Natural killer cell (primary cell): ENCODE measurements at regions not wholly inside any gene's neighbourhood (a gene's known extent, or its start where the extent isn't known, plus 50 kb on each side); places are given as distances from the start of the nearest gene placed in this dataset.

Experiments used
- ATAC-seq, 3 donors: fragments of 150-1000 bp in 2 of 3; fragments of 200-7000 bp in 1 of 3; cut with Tn5 transposase; 1 replicate in 1 of 3; 2 replicates in 2 of 3; pipeline ENCODE4 v1.10.0; 2021; ENCODE audit warnings: mild to moderate bottlenecking in 2 of 3, moderate library complexity in 2 of 3
- DNase-seq, 2 donors: peaks; one replicate each; pipeline versions ENCODE4 v3.0.0 to v3.0.0-alpha.2; 2013 to 2021; ENCODE audit warnings: mixed read lengths in 1 of 2
- H3K27ac ChIP-seq: one replicate; pipeline ENCODE4 v1.5.1; 2013; ENCODE audit warnings: mild to moderate bottlenecking, low read length
- H3K27me3 ChIP-seq: one replicate; pipeline ENCODE4 v1.6.1; 2013; ENCODE audit warnings: low read length; ENCODE audit not compliant: control insufficient read depth, insufficient read depth
- H3K36me3 ChIP-seq: one replicate; pipeline ENCODE4 v1.6.1; 2013; ENCODE audit warnings: low read length; ENCODE audit not compliant: control insufficient read depth, insufficient read depth
- H3K4me1 ChIP-seq: one replicate; pipeline ENCODE4 v1.6.1; 2013; ENCODE audit warnings: low read length; ENCODE audit not compliant: control insufficient read depth, insufficient read depth
- H3K4me3 ChIP-seq: one replicate; pipeline ENCODE4 v1.5.1; 2013; ENCODE audit warnings: low read length
- H3K9me3 ChIP-seq: one replicate; pipeline ENCODE4 v1.6.1; 2013; ENCODE audit warnings: low read length; ENCODE audit not compliant: control insufficient read depth, insufficient read depth
- H3K27ac Mint-ChIP-seq, 2 donors: one replicate each; pipeline ENCODE4 v1.8.0; 2022; ENCODE audit warnings: mild to moderate bottlenecking in 2 of 2, mixed read lengths in 2 of 2, moderate library complexity in 1 of 2
- H3K27me3 Mint-ChIP-seq, 2 donors: one replicate each; pipeline ENCODE4 v1.8.0; 2022; ENCODE audit warnings: low read depth in 2 of 2, mixed read lengths in 2 of 2
- H3K36me3 Mint-ChIP-seq: one replicate; pipeline ENCODE4 v1.8.0; 2022; ENCODE audit warnings: mixed read lengths
- H3K4me1 Mint-ChIP-seq, 2 donors: one replicate each; pipeline ENCODE4 v1.8.0; 2022; ENCODE audit warnings: mixed read lengths in 2 of 2
- H3K4me3 Mint-ChIP-seq: one replicate; pipeline ENCODE4 v1.8.0; 2022; ENCODE audit warnings: mild to moderate bottlenecking, moderate library complexity, mixed read lengths
- H3K9me3 Mint-ChIP-seq, 2 donors: one replicate each; pipeline ENCODE4 v1.8.0; 2022; ENCODE audit warnings: mixed read lengths in 2 of 2
- WGBS: methylation state at CpG from one replicate; pipeline ENCODE4 v1.1.7; 2013; ENCODE audit warnings: missing lambda C conversion rate; ENCODE audit not compliant: insufficient coverage; 5-methylcytosine and 5-hydroxymethylcytosine counted together
- intact Hi-C: fragments of 100-400 bp; cut with micrococcal nuclease; formaldehyde crosslinking; loops from one replicate; pipeline ENCODE4 v1.14.2; 2022
- TF ChIP-seq, protein P1 (sequence below): fragments of 200-600 bp; IDR thresholded peaks from one replicate; pipeline ENCODE4 v1.8.0; 2022; ENCODE audit warnings: antibody characterized with exemption

- Mint-ChIP-seq H3K36me3 (peaks cover 8% of the 10 kb centered on the region), H3K27me3 (no peaks in the 10 kb centered on the region), H3K9me3 (peaks cover 16 to 18% of the 10 kb centered on the region in 2 donors), H3K4me1 (no peaks in the 10 kb centered on the region), H3K27ac (no peak overlapping the region), H3K4me3 (no peak overlapping the region)
- Histone ChIP-seq H3K4me3 (no peak overlapping the region), H3K36me3 (no peaks in the 10 kb centered on the region), H3K27ac (no peak overlapping the region), H3K4me1 (no peaks in the 10 kb centered on the region), H3K27me3 (no peaks in the 10 kb centered on the region), H3K9me3 (no peaks in the 10 kb centered on the region)
- intact Hi-C loops: no loop called here
- no peak for DNase-seq
- ATAC-seq: no peak
- WGBS: 95% methylated on average over 2 of the region's 2 CpGs
- TF ChIP-seq, protein P1, sequence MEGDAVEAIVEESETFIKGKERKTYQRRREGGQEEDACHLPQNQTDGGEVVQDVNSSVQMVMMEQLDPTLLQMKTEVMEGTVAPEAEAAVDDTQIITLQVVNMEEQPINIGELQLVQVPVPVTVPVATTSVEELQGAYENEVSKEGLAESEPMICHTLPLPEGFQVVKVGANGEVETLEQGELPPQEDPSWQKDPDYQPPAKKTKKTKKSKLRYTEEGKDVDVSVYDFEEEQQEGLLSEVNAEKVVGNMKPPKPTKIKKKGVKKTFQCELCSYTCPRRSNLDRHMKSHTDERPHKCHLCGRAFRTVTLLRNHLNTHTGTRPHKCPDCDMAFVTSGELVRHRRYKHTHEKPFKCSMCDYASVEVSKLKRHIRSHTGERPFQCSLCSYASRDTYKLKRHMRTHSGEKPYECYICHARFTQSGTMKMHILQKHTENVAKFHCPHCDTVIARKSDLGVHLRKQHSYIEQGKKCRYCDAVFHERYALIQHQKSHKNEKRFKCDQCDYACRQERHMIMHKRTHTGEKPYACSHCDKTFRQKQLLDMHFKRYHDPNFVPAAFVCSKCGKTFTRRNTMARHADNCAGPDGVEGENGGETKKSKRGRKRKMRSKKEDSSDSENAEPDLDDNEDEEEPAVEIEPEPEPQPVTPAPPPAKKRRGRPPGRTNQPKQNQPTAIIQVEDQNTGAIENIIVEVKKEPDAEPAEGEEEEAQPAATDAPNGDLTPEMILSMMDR: no peak
Observed at GRCh38 chr10:55351431-55351830, 550.4 kb upstream of the PCDH15 start.

DNA sequence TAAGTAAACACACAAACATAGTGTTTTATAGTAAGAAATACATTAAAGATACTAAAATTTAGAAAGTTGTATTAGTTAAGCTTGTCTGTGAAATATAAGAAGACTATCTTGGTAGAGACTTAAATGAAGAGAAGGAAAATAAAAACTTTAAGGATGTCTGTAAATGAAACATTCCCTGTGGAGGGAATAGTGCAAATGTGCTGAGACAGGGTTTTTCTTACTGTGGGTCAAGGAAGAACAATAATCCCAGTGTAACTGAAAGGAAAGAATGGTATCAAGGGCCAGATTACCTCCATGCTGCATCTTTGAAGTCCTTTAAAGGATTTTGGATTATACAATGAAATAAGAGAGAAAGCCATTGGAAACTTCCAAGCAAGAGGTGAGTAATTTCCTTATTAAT, 547.5 kb upstream of the PCDH15 start:
- Histone ChIP-seq H3K4me1 (no peaks in the 10 kb centered on the region), H3K4me3 (no peak overlapping the region), H3K27me3 (no peaks in the 10 kb centered on the region), H3K27ac (no peak overlapping the region), H3K36me3 (no peaks in the 10 kb centered on the region), H3K9me3 (no peaks in the 10 kb centered on the region)
- Mint-ChIP-seq H3K9me3 (peaks cover 18 to 26% of the 10 kb centered on the region in 2 donors), H3K4me3 (no peak overlapping the region), H3K36me3 (peaks cover under 1% of the 10 kb centered on the region), H3K27ac (no peak overlapping the region), H3K27me3 (no peaks in the 10 kb centered on the region), H3K4me1 (no peaks in the 10 kb centered on the region)
- DNase-seq: no peak
- no peak for ATAC-seq
- TF ChIP-seq, protein P1: no peak
- intact Hi-C loops: no loop called here

GRCh38 chr10:55330486-55330885, 529.5 kb upstream of the PCDH15 start:
- whole genome bisulfite sequencing: no CpG with 5 or more reads among the region's 1 CpG
- H3K4me1 Mint-ChIP-seq: no peaks in the 10 kb centered on the region
- no peak for ATAC-seq

DNA sequence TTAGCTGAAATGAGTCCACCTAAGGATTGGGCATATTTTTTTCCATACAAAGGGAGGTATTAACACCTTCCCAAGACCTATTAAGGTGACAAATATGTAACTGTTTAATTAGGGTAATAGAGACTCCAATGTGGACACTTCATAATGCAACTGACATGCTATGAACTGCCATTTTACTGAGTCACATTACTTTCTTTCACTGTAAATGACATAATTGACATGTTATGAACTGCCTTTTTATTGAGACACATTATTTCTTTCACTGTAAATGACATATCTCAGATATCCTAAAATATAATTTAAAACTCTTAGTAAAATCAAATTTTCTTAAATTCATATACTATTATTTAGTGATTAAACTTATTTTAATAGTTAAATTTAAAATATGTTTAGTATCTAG, 528.8 kb upstream of the PCDH15 start:
- H3K4me1 Mint-ChIP-seq: no peaks in the 10 kb centered on the region

More at GRCh38 chr10:55330486-55330885, 529.5 kb upstream of the PCDH15 start:
- Histone ChIP-seq H3K36me3 (no peaks in the 10 kb centered on the region), H3K4me1 (no peaks in the 10 kb centered on the region), H3K4me3 (no peak overlapping the region), H3K9me3 (no peaks in the 10 kb centered on the region), H3K27me3 (no peaks in the 10 kb centered on the region), H3K27ac (no peak overlapping the region)
- TF ChIP-seq, protein P1: no peak
- no peak for DNase-seq
- Mint-ChIP-seq H3K36me3 (no peaks in the 10 kb centered on the region), H3K4me3 (no peak overlapping the region), H3K27me3 (no peaks in the 10 kb centered on the region), H3K27ac (no peak overlapping the region), H3K9me3 (peaks cover 10 to 12% of the 10 kb centered on the region in 2 donors)
- intact Hi-C loops: no loop called here

More for the DNA sequence above, 528.8 kb upstream of the PCDH15 start:
- H3K4me3 ChIP-seq: no peak overlapping the region
- Mint-ChIP-seq H3K27ac (no peak overlapping the region), H3K27me3 (no peaks in the 10 kb centered on the region), H3K9me3 (peaks cover 9 to 13% of the 10 kb centered on the region in 2 donors), H3K4me3 (no peak overlapping the region), H3K36me3 (no peaks in the 10 kb centered on the region)
- DNase-seq (no peak), ATAC-seq (no peak)
- no peaks in the 10 kb centered on the region for H3K36me3 ChIP-seq
- TF ChIP-seq, protein P1: no peak
- intact Hi-C loops: no loop called here
- no peaks in the 10 kb centered on the region for H3K9me3 ChIP-seq
- H3K27ac ChIP-seq: no peak overlapping the region
- H3K27me3 ChIP-seq: no peaks in the 10 kb centered on the region
- H3K4me1 ChIP-seq: no peaks in the 10 kb centered on the region
